Naive B cell (primary cell): ENCODE measurements at regions not wholly inside any gene's neighbourhood (a gene's known extent, or its start where the extent isn't known, plus 50 kb on each side); places are given as distances from the start of the nearest gene placed in this dataset.

ENCODE experiments used
- ATAC-seq, 2 donors: fragments of 150-1000 bp; cut with Tn5 transposase; 2 replicates each; pipeline ENCODE4 v1.10.0; 2021; ENCODE audit warnings: low read depth in 2 of 2, mild to moderate bottlenecking in 2 of 2, moderate library complexity in 2 of 2
- DNase-seq: peaks from one replicate; pipeline ENCODE4 v3.0.0; 2022
- H3K27ac Mint-ChIP-seq, 6 donors: one replicate each; pipeline ENCODE4 v1.8.0; 2020 to 2022; ENCODE audit warnings: mild to moderate bottlenecking in 6 of 6, mixed read lengths in 6 of 6, moderate library complexity in 5 of 6, inconsistent platforms in 2 of 6
- H3K27me3 Mint-ChIP-seq, 3 donors: one replicate each; pipeline ENCODE4 v1.8.0; 2021 to 2022; ENCODE audit warnings: mixed read lengths in 3 of 3, mild to moderate bottlenecking in 1 of 3
- H3K36me3 Mint-ChIP-seq, 2 donors: one replicate each; pipeline ENCODE4 v1.8.0; 2020 to 2022; ENCODE audit warnings: mixed read lengths in 2 of 2, inconsistent platforms in 1 of 2, mild to moderate bottlenecking in 1 of 2
- H3K4me1 Mint-ChIP-seq, 3 donors: one replicate each; pipeline ENCODE4 v1.8.0; 2020 to 2022; ENCODE audit warnings: mixed read lengths in 3 of 3, inconsistent platforms in 1 of 3, mild to moderate bottlenecking in 1 of 3, moderate library complexity in 1 of 3
- H3K4me3 Mint-ChIP-seq, 8 donors: one replicate each; pipeline ENCODE4 v1.8.0; 2020 to 2022; ENCODE audit warnings: mild to moderate bottlenecking in 8 of 8, mixed read lengths in 8 of 8, moderate library complexity in 8 of 8, inconsistent platforms in 2 of 8
- H3K9me3 Mint-ChIP-seq, 7 donors: one replicate each; pipeline ENCODE4 v1.8.0; 2020 to 2022; ENCODE audit warnings: mixed read lengths in 7 of 7, mild to moderate bottlenecking in 5 of 7, inconsistent platforms in 2 of 7, moderate library complexity in 1 of 7

GRCh38 chr13:72194523-72194922, 327.5 kb upstream of the DACH1 start:
- H3K4me1 Mint-ChIP-seq: no peaks in the 10 kb centered on the region
- H3K36me3 Mint-ChIP-seq: no peaks in the 10 kb centered on the region
- no peak overlapping the region for H3K27ac Mint-ChIP-seq
- H3K4me3 Mint-ChIP-seq: no peak overlapping the region
- ATAC-seq (no peak), DNase-seq (no peak)
- H3K27me3 Mint-ChIP-seq: no peaks in the 10 kb centered on the region
- peaks cover 0 to 8% (median 0%) of the 10 kb centered on the region in 7 donors for H3K9me3 Mint-ChIP-seq

GRCh38 chr13:72186730-72187422, 319.9 kb upstream of the DACH1 start:
- Mint-ChIP-seq H3K4me3 (no peak overlapping the region), H3K36me3 (peaks cover 0 to 5% of the 10 kb centered on the region in 2 donors)
- ATAC-seq: no peak

DNA sequence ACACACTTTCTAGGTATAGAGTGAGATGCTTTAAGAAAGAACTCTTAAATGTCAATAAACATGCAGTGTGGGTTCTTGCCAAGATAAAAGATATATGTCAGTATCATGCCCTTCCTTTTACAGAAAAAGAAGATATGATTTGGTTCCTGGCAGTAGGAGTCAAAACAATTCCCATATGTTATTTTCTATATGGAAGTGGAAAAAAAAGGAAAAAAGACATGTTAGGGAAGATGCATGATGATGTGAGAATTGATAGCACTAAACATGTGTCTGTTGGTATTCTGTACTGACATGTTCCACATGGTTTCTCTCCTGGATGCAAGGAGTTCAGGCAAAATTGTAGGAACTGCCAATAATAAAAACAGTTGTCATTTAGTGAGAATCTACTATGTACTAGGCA, 318.8 kb upstream of the DACH1 start:
- DNase-seq (no peak), ATAC-seq (no peak)
- H3K27me3 Mint-ChIP-seq: no peaks in the 10 kb centered on the region
- H3K4me1 Mint-ChIP-seq: no peaks in the 10 kb centered on the region
- peaks cover 0 to 13% (median 5%) of the 10 kb centered on the region in 7 donors for H3K9me3 Mint-ChIP-seq
- no peak overlapping the region for H3K27ac Mint-ChIP-seq
- no peak overlapping the region for H3K4me3 Mint-ChIP-seq
- peaks cover 0 to 5% of the 10 kb centered on the region in 2 donors for H3K36me3 Mint-ChIP-seq

More at GRCh38 chr13:72186730-72187422, 319.9 kb upstream of the DACH1 start:
- DNase-seq: no peak
- Mint-ChIP-seq H3K4me1 (no peaks in the 10 kb centered on the region), H3K9me3 (peaks cover 0 to 13% (median 5%) of the 10 kb centered on the region in 7 donors), H3K27me3 (no peaks in the 10 kb centered on the region), H3K27ac (no peak overlapping the region)

GRCh38 chr13:72181661-72182060, 314.7 kb upstream of the DACH1 start:
- no peak overlapping the region for H3K27ac Mint-ChIP-seq
- no peak for ATAC-seq
- no peak for DNase-seq
- H3K4me3 Mint-ChIP-seq: no peak overlapping the region
- H3K27me3 Mint-ChIP-seq: no peaks in the 10 kb centered on the region
- H3K4me1 Mint-ChIP-seq: no peaks in the 10 kb centered on the region
- H3K36me3 Mint-ChIP-seq: peaks cover 0 to 5% of the 10 kb centered on the region in 2 donors
- H3K9me3 Mint-ChIP-seq: peaks cover 0 to 21% (median 4%) of the 10 kb centered on the region in 7 donors

GRCh38 chr13:72180253-72180952, 313.4 kb upstream of the DACH1 start:
- Mint-ChIP-seq H3K27ac (no peak overlapping the region), H3K36me3 (peaks cover 0 to 5% of the 10 kb centered on the region in 2 donors), H3K9me3 (peaks cover 0 to 21% (median 4%) of the 10 kb centered on the region in 7 donors), H3K4me3 (no peak overlapping the region), H3K4me1 (no peaks in the 10 kb centered on the region), H3K27me3 (no peaks in the 10 kb centered on the region)
- no peak for ATAC-seq
- DNase-seq: no peak

- H3K27me3 Mint-ChIP-seq: no peaks in the 10 kb centered on the region
Measured at GRCh38 chr13:72174549-72174948, 307.5 kb upstream of the DACH1 start.

DNA sequence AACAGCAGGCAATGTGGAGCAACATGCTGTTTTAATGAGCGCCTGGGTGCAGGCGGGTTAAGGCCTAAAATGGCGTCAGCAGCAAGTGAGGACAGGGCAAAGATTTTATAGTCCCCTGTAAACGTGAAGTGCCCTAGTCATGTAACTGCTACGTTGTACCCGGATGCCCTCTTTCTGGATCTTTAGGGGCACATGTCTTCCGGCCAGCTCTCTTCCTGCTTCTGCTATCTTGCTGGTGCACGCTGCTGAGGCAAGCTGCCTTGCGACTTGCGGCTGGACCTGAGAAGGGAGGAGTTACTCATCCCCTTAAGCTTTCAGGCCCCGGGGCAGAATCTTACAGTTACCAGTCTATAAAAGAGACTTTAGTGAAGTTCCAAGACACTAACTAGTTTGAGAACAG, 303.6 kb upstream of the DACH1 start:
- Mint-ChIP-seq H3K4me3 (no peak overlapping the region), H3K27me3 (no peaks in the 10 kb centered on the region), H3K9me3 (peaks cover 0 to 4% (median 3%) of the 10 kb centered on the region in 7 donors), H3K4me1 (no peaks in the 10 kb centered on the region), H3K36me3 (no peaks in the 10 kb centered on the region), H3K27ac (no peak overlapping the region)
- ATAC-seq (no peak), DNase-seq (no peak)

More at GRCh38 chr13:72174549-72174948, 307.5 kb upstream of the DACH1 start:
- H3K9me3 Mint-ChIP-seq: peaks cover 0 to 11% (median 2%) of the 10 kb centered on the region in 7 donors
- H3K36me3 Mint-ChIP-seq: no peaks in the 10 kb centered on the region
- ATAC-seq (no peak), DNase-seq (no peak)
- no peak overlapping the region for H3K27ac Mint-ChIP-seq
- H3K4me1 Mint-ChIP-seq: no peaks in the 10 kb centered on the region
- no peak overlapping the region for H3K4me3 Mint-ChIP-seq

DNA sequence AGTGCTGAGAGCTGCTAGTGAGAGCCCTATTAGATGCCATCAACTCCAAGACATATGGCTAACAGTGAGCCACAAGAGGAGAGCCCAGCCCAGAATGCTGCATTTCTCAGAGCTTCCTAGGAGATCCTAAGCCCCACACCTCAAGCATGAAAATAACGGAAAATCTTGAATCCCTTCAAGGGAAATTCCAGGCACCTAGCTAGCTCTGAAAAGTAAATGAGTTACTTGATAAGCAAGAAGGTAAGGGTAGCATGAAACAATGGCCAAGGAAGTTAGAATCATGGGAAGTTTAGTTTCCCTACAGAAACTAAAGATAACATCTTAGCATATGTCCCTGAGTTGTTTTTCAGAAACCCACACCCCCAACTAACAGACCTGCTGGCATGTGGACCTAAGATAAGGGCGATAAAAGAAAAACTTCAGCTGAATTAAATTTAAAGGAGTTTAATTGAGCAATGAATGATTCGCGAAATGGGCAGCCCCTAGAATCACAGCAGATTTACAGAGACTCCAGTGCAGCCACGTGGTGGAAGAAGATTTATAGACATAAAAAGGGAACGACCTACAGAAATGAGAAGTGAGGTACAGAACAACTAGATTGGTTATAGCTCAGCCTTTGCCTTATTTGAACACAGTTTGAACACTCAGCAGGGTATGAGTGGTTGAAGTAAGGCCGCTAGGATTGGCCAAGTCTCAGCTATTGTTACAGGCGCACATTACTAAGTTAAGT, 301.3 kb upstream of the DACH1 start:
- no peaks in the 10 kb centered on the region for H3K4me1 Mint-ChIP-seq
- H3K36me3 Mint-ChIP-seq: no peaks in the 10 kb centered on the region
- no peak overlapping the region for H3K4me3 Mint-ChIP-seq
- peak overlapping the region in 1 of 6 donors; percentile 62 for H3K27ac Mint-ChIP-seq
- peaks cover 0 to 4% (median 3%) of the 10 kb centered on the region in 7 donors for H3K9me3 Mint-ChIP-seq
- DNase-seq: no peak
- H3K27me3 Mint-ChIP-seq: no peaks in the 10 kb centered on the region
- no peak for ATAC-seq

- H3K36me3 Mint-ChIP-seq: no peaks in the 10 kb centered on the region
- H3K27ac Mint-ChIP-seq: no peak overlapping the region
- no peaks in the 10 kb centered on the region for H3K4me1 Mint-ChIP-seq
- H3K27me3 Mint-ChIP-seq: no peaks in the 10 kb centered on the region
- DNase-seq (no peak), ATAC-seq (no peak)
- H3K9me3 Mint-ChIP-seq: peaks cover 0 to 4% (median 3%) of the 10 kb centered on the region in 7 donors
- no peak overlapping the region for H3K4me3 Mint-ChIP-seq
Measured at GRCh38 chr13:72166102-72166650, 299.2 kb upstream of the DACH1 start.

DNA sequence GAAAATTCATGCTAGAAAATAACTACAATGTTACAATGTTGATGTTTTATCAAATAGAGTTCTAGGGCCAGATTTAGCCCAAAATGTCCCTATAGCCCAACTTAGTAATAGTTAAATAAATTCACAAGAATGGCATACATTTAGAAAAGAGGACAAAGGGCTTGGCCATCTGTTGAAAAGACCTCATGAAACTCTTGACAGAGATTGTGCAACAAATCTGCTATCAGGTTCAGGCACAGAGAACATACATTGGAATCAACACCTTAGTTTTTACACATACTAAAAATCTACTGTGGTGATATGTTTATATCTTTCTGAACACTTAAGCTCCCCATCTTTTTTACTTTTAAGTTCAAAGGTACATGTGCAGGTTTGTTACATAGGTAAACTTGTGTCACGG, 298.3 kb upstream of the DACH1 start:
- Mint-ChIP-seq H3K4me1 (no peaks in the 10 kb centered on the region), H3K27ac (no peak overlapping the region), H3K36me3 (no peaks in the 10 kb centered on the region), H3K4me3 (no peak overlapping the region), H3K27me3 (no peaks in the 10 kb centered on the region), H3K9me3 (peaks cover 0 to 4% (median 3%) of the 10 kb centered on the region in 7 donors)
- ATAC-seq (no peak), DNase-seq (no peak)

- H3K27ac Mint-ChIP-seq: no peak overlapping the region
- H3K9me3 Mint-ChIP-seq: peaks cover 0 to 4% (median 3%) of the 10 kb centered on the region in 7 donors
- ATAC-seq (no peak), DNase-seq (no peak)
- no peaks in the 10 kb centered on the region for H3K4me1 Mint-ChIP-seq
- H3K4me3 Mint-ChIP-seq: no peak overlapping the region
- no peaks in the 10 kb centered on the region for H3K27me3 Mint-ChIP-seq
- no peaks in the 10 kb centered on the region for H3K36me3 Mint-ChIP-seq
Measured at GRCh38 chr13:72164811-72165210, 297.8 kb upstream of the DACH1 start.

DNA sequence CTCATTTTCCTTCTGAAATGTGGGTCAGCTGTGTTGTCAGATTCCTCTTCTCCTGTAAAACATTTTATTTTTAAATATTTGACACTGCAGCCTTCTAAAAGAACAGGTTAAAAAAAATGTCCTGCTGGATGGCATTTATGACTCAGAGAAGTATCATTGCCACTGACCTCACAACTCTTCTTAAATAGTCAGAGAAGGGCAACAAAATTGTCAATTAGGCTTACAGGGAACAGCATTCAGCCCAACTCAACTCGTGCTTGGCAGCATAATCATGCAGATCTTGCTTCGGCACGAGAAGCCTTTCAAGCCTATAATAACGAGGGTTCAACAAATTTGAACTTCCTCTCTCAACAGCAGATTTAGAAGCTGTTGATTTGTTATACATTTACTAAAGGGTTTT, 296.7 kb upstream of the DACH1 start:
- no peaks in the 10 kb centered on the region for H3K36me3 Mint-ChIP-seq
- H3K4me3 Mint-ChIP-seq: no peak overlapping the region
- H3K9me3 Mint-ChIP-seq: peaks cover 0 to 6% (median 0%) of the 10 kb centered on the region in 7 donors
- DNase-seq: no peak
- no peak for ATAC-seq
- no peaks in the 10 kb centered on the region for H3K4me1 Mint-ChIP-seq
- H3K27ac Mint-ChIP-seq: no peak overlapping the region
- H3K27me3 Mint-ChIP-seq: no peaks in the 10 kb centered on the region

GRCh38 chr13:72160977-72161376, 294.0 kb upstream of the DACH1 start:
- peaks cover 0 to 3% (median 0%) of the 10 kb centered on the region in 7 donors for H3K9me3 Mint-ChIP-seq
- no peaks in the 10 kb centered on the region for H3K27me3 Mint-ChIP-seq
- no peak for DNase-seq
- ATAC-seq: no peak
- no peak overlapping the region for H3K4me3 Mint-ChIP-seq
- no peak overlapping the region for H3K27ac Mint-ChIP-seq
- no peaks in the 10 kb centered on the region for H3K4me1 Mint-ChIP-seq
- no peaks in the 10 kb centered on the region for H3K36me3 Mint-ChIP-seq
